NT2/D1 (cell line): ENCODE measurements at regions not wholly inside any gene's neighbourhood (a gene's known extent, or its start where the extent isn't known, plus 50 kb on each side); places are given as distances from the start of the nearest gene placed in this dataset.

ENCODE experiments used
- SUZ12 ChIP-seq: IDR thresholded peaks from 2 replicates; pipeline ENCODE4 v1.6.1; 2011; ENCODE audit not compliant: insufficient read length, insufficient read depth; ENCODE audit errors: extremely low read depth
- YY1 ChIP-seq: IDR thresholded peaks from 2 replicates; pipeline ENCODE4 v1.6.1; 2011; ENCODE audit not compliant: insufficient read length, insufficient read depth
- ZNF274 ChIP-seq: IDR thresholded peaks from 2 replicates; pipeline ENCODE4 v1.6.1; 2011; ENCODE audit warnings: mild to moderate bottlenecking, low read depth, low read length

- TF ChIP-seq SUZ12, result no peak
- TF ChIP-seq ZNF274, result no peak
- no peak for TF ChIP-seq YY1
These were observed 295.9 kb downstream of the PSAT1 start for GRCh38 chr9:78592811-78593210.
